B cell (primary cell): ENCODE measurements at regions not wholly inside any gene's neighbourhood (a gene's known extent, or its start where the extent isn't known, plus 50 kb on each side); places are given as distances from the start of the nearest gene placed in this dataset.

Experiments used
- EZH2 ChIP-seq: IDR thresholded peaks from 2 replicates; pipeline ENCODE4 v1.6.1; 2012; ENCODE audit warnings: borderline replicate concordance, low read depth, mild to moderate bottlenecking, moderate library complexity, low read length; ENCODE audit not compliant: insufficient read depth, poor library complexity, severe bottlenecking
- TF ChIP-seq, protein P1 (sequence below): fragments of 200-600 bp; IDR thresholded peaks from one replicate; pipeline ENCODE4 v1.8.0; 2022; ENCODE audit warnings: antibody characterized with exemption, mild to moderate bottlenecking

DNA sequence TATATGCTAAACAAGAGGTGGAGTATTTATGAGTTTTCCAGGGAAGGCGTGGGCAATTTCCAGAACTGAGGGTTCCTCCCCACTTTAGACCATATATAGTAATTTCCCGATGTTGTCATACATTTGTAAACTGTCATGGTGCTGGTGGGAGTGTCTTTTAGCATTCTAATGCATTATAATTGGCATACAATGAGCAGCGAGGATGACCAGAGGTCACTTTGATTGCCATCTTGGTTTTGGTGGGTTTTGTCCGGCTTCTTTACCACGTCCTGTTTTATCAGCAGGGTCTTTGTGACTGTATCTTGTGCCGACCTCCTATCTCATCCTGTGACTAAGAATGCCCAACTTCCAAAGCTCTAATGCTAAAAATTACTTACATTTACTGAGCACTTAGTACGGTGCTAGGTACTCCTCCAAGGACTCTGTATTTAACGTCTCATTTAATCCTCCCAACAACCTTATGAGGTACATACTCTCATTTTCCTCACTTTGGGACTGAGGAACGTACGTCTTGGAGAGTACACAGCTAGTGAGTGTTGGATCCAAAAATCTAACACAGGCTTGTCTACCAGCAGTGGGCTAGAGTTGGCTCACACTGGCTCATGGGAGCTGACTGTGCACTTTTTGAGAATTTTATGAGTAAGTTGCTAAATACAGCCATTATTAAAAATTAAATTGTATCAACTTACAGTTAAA lies 144.8 kb upstream of the NEBL start:
- TF ChIP-seq, protein P1, sequence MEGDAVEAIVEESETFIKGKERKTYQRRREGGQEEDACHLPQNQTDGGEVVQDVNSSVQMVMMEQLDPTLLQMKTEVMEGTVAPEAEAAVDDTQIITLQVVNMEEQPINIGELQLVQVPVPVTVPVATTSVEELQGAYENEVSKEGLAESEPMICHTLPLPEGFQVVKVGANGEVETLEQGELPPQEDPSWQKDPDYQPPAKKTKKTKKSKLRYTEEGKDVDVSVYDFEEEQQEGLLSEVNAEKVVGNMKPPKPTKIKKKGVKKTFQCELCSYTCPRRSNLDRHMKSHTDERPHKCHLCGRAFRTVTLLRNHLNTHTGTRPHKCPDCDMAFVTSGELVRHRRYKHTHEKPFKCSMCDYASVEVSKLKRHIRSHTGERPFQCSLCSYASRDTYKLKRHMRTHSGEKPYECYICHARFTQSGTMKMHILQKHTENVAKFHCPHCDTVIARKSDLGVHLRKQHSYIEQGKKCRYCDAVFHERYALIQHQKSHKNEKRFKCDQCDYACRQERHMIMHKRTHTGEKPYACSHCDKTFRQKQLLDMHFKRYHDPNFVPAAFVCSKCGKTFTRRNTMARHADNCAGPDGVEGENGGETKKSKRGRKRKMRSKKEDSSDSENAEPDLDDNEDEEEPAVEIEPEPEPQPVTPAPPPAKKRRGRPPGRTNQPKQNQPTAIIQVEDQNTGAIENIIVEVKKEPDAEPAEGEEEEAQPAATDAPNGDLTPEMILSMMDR = no peak
- no peak for TF ChIP-seq EZH2
